Colon (tissue), 2 donors: ENCODE measurements at regions not wholly inside any gene's neighbourhood (a gene's known extent, or its start where the extent isn't known, plus 50 kb on each side); places are given as distances from the start of the nearest gene placed in this dataset.
"Not testable (repeated sequence)": the region's sequence is repeated elsewhere in the genome, so short reads cannot be mapped to it uniquely, and the experiment has no call there.

Experiments
- FAIRE-seq: peaks from 2 replicates; lab custom pipeline; 2012; peaks lifted over from hg19 to GRCh38; lab: Jason Lieb, UNC
- donor health status: control.
- donor health status: control.

- no peak for FAIRE-seq
Observed at GRCh38 chr18:68429111-68429510, 285.8 kb downstream of the TMX3 start.

- no peak for FAIRE-seq
Observed at GRCh38 chr18:68428661-68429060, 286.2 kb downstream of the TMX3 start.

GRCh38 chr18:68427951-68428401, 286.9 kb downstream of the TMX3 start:
- no peak for FAIRE-seq

DNA sequence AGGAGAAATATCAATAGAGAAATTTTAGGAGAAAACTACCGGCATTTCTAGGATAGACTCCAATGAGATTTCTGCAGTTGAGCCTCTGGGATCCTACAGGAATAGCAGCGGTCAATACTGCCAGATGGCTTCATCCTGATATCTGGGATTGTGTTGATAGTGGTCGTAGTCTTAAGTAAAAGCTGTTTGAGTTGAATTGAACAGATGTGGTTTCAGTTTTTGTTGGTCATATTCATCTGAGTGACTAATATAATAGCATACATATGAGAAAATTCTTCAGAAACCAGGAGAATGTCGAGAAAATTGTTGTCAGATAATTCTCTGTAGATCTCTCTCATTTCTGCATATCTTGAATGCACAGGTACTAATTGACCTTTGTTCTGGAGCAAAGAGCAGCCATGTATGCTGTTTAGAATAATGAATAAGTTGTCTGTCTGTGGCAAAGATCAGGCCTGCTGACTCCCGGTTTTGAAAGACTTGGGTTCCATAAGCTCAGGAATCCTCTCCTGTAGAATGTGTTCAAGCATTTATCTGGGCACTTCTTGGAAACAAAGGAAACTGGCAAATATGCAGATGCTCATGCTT, 288.1 kb downstream of the TMX3 start:
- no peak for FAIRE-seq

DNA sequence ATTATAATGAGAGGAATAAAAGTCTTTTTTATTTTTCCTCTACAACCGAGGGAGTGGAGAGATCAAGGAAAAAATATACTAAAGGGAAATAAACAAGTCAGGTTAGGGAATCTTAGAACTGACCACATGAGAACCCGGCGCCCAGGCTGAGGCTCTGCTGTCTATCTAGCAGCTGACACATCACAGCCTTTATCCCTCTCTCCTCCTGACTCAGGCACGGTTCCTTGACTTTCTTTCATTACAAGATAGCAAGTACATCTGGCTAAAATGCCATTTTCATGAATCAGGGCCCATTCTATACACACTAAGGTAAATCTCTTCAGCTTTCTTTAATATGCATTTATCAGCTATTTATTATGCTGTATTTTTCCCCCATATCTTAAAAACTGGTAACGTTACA, 296.0 kb downstream of the TMX3 start:
- no peak for FAIRE-seq

- FAIRE-seq, result no peak
Observed at GRCh38 chr18:68418226-68418868, 296.6 kb downstream of the TMX3 start.

DNA sequence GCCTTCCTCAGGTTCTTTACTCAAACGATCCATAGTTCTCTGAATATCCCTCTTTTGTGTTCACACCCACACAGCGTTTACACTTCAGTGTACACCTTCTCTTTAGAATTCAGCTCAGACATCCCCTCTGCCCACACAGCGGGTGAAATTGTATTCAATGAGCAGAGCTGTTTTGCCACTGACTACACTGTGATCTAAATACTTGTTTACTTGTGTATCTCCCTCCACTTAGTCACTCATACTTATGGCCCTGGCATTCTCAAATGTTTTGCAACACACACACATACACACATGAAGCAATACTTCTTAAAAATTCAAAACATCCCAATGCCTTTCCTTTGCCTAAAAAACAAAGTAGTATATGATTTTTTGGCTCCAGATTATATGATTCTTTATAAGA, 297.1 kb downstream of the TMX3 start:
- FAIRE-seq, result no peak

DNA sequence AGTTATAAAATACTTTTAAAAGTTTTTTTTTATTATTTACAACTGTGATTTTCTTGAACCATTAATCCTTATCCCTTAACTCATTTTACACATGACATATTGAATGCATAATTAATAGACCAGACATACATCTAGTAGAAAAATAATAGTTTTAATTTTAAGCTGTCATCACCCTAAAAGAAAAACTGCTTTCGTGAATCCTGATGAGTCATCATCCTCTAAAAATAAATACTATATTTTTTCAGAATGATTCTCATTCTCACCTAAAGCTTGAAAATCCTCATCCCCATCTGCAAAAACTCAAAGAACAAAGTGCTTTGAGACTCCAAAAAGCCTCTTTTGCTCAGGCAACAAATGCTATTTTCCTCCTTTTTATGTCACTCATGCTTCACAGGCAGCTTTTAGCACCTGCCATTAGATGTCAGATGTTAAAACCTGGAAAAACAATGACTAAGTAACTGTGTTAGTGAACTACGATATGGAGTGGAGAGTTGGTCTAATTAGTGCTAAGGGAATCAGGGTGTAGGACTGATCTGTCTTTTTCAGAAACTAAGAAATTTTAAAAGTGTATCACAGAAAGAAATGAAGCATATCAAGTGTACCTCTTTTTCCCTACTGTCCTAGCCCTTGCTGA, 297.6 kb downstream of the TMX3 start:
- no peak for FAIRE-seq

DNA sequence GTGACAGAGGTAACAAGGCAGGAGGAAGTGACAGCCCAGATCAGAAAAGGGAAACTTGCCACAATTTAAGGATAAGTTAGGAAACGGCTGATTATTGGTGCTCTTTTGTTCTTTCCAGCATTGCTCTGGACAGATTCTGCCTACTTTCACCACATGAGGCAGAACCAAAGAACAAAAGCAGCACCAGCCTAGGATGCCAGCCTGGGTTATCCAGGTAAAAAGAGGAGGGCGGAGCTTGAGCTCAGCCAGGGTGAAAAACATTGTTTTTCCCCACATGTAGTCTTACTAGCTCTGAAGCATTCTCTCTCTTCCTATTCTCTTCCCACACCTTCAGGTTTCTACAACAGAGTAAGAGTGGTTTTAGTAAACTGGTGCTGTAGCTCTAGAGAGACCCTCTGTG, 300.5 kb downstream of the TMX3 start:
- FAIRE-seq, result no peak

- no peak for FAIRE-seq
Observed at GRCh38 chr18:68409576-68409975, 305.3 kb downstream of the TMX3 start.

DNA sequence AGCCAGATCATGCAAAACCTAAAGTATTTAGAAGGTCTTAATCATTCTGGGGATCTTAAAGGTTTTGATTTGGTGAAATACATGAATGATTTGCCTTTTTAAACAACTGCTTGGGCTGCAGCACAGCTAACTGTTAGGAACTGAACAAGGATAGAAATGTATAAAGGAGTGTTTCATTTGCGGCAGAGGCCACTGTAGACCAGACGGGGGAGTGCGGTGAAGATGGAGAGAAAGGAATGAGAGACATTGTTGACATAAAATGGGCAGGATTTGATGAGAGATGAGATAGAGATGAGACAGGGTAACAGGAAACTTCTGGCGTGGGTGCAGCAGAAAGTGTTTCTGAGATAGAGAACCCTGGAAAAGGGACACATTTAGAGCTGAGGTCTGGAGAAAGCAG, 308.1 kb downstream of the TMX3 start:
- FAIRE-seq, result no peak

DNA sequence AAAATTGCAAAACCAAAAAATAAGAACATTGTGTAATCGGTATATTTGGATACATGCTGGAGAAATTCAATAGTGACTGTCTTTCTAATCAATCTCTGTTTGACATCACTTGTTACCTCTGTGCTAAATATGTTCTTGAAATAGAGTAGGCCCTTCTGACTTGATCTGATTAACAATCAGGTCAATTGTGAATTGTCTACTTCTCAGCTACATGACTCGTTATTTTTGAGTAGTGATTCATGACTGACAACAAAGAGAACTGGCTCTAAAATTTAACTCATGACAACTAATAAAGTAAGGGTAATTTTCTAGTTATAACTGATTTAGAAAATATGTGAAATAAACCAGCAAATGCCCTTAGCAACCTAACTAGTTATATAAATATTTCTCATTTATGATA, 312.1 kb downstream of the TMX3 start:
- no peak for FAIRE-seq

DNA sequence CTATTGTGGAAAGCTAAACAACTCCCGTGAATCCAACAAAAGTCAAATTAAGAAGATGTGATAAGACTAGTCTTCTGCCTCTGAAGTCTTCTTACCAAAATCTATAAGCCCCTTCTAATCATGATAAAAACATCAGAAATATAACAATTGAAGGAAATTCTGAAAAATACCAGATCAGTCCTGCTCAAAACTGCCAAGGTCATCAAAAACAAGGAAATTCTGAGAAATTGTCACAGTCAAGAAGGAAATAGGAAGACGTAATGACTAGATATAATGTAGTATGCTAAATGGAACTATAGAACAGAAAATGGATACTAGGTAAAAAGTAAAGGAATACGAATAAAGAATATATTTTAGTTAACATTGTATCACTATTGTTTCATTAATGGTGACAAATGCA, 314.0 kb downstream of the TMX3 start:
- FAIRE-seq, result no peak

- FAIRE-seq, result no peak
Observed at GRCh38 chr18:68399721-68400120, 315.2 kb downstream of the TMX3 start.

GRCh38 chr18:68397241-68398035, 317.5 kb downstream of the TMX3 start:
- no peak for FAIRE-seq

DNA sequence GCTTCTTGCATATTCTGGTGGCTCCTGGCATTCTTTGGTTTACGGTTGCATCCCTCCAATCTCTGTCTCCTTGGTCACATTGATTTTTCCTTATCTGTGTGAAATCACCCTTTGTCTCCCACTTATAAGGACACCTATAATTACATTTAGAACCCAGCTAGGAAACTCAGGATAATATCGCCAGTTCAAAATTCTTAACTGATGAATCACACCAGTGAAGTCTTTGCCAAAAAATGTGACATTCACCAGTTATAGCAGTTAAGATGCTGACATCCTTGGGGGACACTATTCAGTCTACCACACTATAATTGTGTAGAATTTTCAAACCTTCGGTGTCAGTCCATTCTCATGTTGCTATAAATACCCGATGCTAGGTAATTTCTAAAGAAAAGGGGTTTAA, 320.2 kb downstream of the TMX3 start:
- FAIRE-seq, result no peak

- no peak for FAIRE-seq
Observed at GRCh38 chr18:68391801-68392200, 323.1 kb downstream of the TMX3 start.

- FAIRE-seq, result no peak
Observed at GRCh38 chr18:68387246-68387645, 327.7 kb downstream of the TMX3 start.

DNA sequence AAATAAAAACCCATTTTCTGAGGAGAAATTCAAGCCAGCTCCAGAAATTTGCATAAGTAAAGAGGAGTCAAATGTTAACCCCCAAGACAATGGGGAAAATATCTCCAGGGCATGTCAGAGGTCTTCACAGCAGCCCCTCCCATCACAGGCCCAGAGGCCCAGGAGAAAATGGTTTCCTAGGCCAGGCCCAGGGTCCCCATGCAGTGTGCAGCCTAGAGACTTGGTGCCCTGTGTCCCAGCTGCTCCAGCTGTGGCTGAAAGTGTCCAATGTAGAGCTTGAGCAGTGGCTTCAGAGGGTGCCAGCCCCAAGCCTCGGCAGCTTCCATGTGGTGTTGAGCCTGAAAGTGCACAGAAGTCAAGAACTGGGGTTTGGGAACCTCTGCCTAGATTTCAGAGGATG, 330.9 kb downstream of the TMX3 start:
- FAIRE-seq, result not testable (repeated sequence)

GRCh38 chr18:68376926-68377325, 338.0 kb downstream of the TMX3 start:
- no peak for FAIRE-seq

- no peak for FAIRE-seq
Observed at GRCh38 chr18:68362907-68363306, 352.0 kb downstream of the TMX3 start.

DNA sequence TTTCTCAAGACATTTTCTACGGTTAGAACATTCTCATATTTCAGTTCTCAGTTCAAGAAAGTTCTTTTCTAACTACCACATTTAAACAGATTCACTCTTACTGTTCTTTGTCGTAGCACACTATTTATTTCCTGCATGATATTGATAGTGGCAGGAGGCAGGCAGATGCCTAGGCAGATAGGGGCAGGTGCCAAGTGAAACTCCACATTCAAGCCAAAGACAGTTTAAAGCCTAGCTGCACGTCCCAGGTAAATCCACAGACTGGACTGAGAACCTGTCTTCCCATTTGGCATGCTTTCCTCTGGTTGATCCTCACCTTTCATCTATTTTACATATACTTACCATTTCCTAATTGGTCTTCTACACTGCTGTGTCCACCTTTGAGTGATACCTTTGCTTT, 359.3 kb downstream of the TMX3 start:
- FAIRE-seq, result no peak

- FAIRE-seq, result no peak
Observed at GRCh38 chr18:68354176-68354575, 360.7 kb downstream of the TMX3 start.
